ENCODE measurements at regions not wholly inside any gene's neighbourhood (a gene's known extent, or its start where the extent isn't known, plus 50 kb on each side); places are given as distances from the start of the nearest gene placed in this dataset.

- no peak overlapping the region for H3K14ac ChIP-seq (ENCODE audit: insufficient read depth, low read length)
- no peak overlapping the region for H3K23ac ChIP-seq (ENCODE audit: insufficient read length, low read depth, low read length)
- no peaks in the 10 kb centered on the region for H3K79me1 ChIP-seq (ENCODE audit: insufficient read depth, low read depth, low read length, poor library complexity, severe bottlenecking)
- no peak overlapping the region for H2BK15ac ChIP-seq (ENCODE audit: low read depth, low read length)
- no peak overlapping the region for H3K18ac ChIP-seq (ENCODE audit: insufficient read length, low read depth, low read length)
- no peaks in the 10 kb centered on the region for H3K79me2 ChIP-seq (ENCODE audit: insufficient read depth, low read length)
- H2BK20ac ChIP-seq (ENCODE audit: low read depth, low read length, poor library complexity, severe bottlenecking) = no peak overlapping the region
- no peak overlapping the region for H3K4ac ChIP-seq (ENCODE audit: low read depth, low read length)
- no peak overlapping the region for H3K27ac Mint-ChIP-seq
- H3K9me3 ChIP-seq (ENCODE audit: control insufficient read depth, low read depth, low read length) = no peaks in the 10 kb centered on the region
- no peak overlapping the region for H2AK5ac ChIP-seq (ENCODE audit: insufficient read length, low read length)
- H3K27ac ChIP-seq (ENCODE audit: insufficient read length, low read depth, low read length) = no peak overlapping the region
- no peaks in the 10 kb centered on the region for H3K23me2 ChIP-seq (ENCODE audit: insufficient read length, low read depth, low read length, poor library complexity, severe bottlenecking)
- no peaks in the 10 kb centered on the region for H3K27me3 Mint-ChIP-seq (ENCODE audit: low read depth)
- H3K56ac ChIP-seq (ENCODE audit: insufficient read length, low read depth, low read length) = no peak overlapping the region
- H3K9ac ChIP-seq (ENCODE audit: extremely low read depth, insufficient read length, low read length) = no peak overlapping the region
- peaks cover 5 to 20% of the 10 kb centered on the region in 2 experiments for H3K4me1 Mint-ChIP-seq
- no peak overlapping the region for H3K4me3 Mint-ChIP-seq
- no peak for TF ChIP-seq CTCF (conservative IDR thresholded peaks at IDR 0.05)
- DNase-seq = no peak
- no peaks in the 10 kb centered on the region for H3K4me1 ChIP-seq (ENCODE audit: insufficient read depth, low read length)
- peaks cover 4 to 13% of the 10 kb centered on the region in 2 experiments; a peak in 3 of 5 replicates for H3K9me3 Mint-ChIP-seq
- no peak overlapping the region for H2BK12ac ChIP-seq (ENCODE audit: insufficient read length, low read depth, low read length)
- no peaks in the 10 kb centered on the region for H3K27me3 ChIP-seq (ENCODE audit: insufficient read depth, low read length)
- H2AFZ ChIP-seq (ENCODE audit: low read length) = no peak overlapping the region
- H4K8ac ChIP-seq (replicated peaks; ENCODE audit: insufficient read length, low read depth, low read length) = no peak overlapping the region
- H2BK5ac ChIP-seq (ENCODE audit: insufficient read length, low read length) = no peak overlapping the region
- no peak overlapping the region for H4K5ac ChIP-seq (ENCODE audit: insufficient read length, low read depth, low read length)
- H2BK120ac ChIP-seq (ENCODE audit: low read depth, low read length, poor library complexity, severe bottlenecking) = no peak overlapping the region
- no peak overlapping the region for H3K4me2 ChIP-seq (ENCODE audit: insufficient read depth, insufficient read length, low read length)
- no peak overlapping the region for H3T11ph ChIP-seq (ENCODE audit: low read length)
- no peak overlapping the region for H4K91ac ChIP-seq (ENCODE audit: insufficient read length, low read depth, low read length)
- WGBS (ENCODE audit: extremely low coverage, insufficient read length, low lambda C conversion rate) = no CpG with 5 or more reads among the region's 1 CpG
- H3K36me3 Mint-ChIP-seq (ENCODE audit: insufficient read depth in 1 of 3, low read depth in 3 of 3) = no peaks in the 10 kb centered on the region; a peak in 1 of 7 replicates
- H4K20me1 ChIP-seq (ENCODE audit: control insufficient read depth, insufficient read depth, insufficient read length) = no peaks in the 10 kb centered on the region
Measured at GRCh38 chr6:159642481-159642880, 50.6 kb downstream of the SOD2 start.

Measured in H9 (cell line).